NCI-H2081 treated with DMSO at 0.1 percent for 48 hours (cell line): ENCODE measurements at regions not wholly inside any gene's neighbourhood (a gene's known extent, or its start where the extent isn't known, plus 50 kb on each side); places are given as distances from the start of the nearest gene placed in this dataset.
"Not testable (repeated sequence)": the region's sequence is repeated elsewhere in the genome, so short reads cannot be mapped to it uniquely, and the experiment has no call there.

Experiments used
- DNase-seq: peaks from one replicate; lab custom pipeline; 2025; lab: John Stamatoyannopoulos, UW

DNA sequence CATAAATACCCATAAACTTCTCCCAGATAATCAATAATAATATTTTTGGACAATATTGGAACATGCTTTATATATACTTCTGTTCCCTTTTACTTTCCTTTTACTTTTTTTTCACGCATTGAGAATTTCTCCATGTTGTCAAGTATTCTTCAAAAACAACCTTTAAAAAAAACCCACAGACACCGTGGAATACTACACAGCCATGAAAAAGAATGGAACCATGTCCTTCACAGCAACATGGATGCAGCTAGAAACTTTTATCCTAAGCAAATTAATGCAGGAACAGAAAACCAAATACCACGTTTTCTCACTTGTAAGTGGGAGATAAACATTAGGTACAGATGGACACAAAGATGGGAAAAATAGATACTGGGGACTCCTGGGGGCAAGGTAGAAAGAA, 854.7 kb downstream of the TBC1D22A start:
- no peak for DNase-seq

DNA sequence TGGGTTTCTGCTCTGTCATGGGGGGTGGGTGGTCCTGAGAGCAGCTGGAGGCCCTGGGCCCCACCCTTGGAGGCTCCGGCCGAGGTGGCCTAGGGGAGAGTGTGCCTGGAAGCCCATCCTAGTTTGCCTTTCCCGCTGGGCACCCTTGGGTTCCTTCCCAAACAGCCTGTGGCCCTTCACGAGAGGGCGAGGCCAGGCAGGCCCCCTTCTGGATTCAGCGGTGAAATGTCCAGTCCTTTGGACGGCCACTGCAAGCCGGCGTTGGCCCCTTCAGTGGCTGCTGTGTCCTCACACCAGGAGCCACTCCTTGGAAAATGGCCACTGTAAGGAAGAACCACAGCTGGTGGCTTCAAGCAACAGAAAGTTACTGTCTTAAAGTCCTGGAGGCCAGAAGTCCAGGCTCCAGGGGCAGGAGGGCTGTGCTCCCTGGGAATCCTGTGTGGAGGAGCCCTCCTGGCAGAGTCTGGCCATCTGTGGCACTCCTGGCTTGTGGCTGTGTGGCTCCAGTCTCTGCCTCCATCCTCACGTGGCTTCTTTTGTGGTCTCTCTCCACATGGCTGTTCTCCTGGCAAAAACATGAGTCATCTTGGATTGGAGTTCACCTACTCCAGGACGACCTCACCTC, 854.1 kb downstream of the TBC1D22A start:
- no peak for DNase-seq

DNA sequence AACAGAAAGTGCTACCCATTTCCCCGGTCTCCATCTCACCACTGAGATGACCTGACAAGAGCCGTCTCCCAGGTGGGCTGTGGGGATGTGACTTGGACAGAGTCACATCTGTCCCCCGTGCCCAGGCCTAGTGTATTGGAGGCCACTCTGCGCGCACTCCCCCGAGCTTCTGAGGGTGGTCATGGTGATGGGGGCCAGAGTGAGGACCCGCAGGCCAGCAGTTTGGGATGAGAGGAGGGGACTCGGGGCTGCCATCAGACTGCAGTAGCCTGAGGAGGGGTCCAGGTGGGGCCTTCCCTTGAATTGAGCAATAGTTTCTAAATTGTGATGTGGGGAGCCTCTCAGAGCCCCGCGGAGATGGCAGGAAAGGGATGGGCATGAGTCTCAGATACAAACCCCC, 852.6 kb downstream of the TBC1D22A start:
- DNase-seq: no peak

DNA sequence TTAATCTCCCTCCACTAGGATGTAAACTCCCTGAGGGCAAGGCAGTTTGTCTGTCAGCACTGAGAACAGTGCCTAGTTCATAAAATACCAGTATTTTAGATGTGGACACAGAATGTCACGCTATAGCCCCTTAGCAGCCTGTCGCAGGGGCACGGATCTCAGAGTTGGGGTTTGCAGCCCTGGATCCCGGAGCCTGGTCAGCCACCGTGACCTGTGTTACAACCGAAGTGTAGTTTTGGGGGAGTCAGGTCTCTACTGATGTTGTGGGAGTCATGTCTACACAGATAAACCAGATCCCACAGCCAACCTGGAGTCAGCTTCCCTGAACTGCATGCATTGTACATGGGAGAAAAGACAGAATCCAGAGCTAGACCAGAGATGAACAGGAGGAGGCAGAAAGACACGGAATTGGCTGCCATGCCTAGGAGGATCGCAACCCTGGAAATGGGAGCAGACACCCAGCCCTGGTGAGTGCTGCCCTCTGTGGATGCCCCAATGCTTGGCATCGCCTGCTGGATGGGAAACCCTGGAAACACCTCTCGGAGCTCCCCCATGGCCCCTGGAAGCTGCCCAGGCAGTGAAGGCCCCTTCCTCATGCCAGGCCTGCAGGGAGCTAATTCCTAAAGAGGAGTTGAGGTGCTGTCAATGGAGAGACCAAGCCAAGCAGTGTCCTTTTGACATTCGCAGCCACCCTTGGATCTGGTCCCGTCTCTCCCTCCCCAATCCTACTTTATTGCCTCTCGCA, 851.3 kb downstream of the TBC1D22A start:
- DNase-seq: no peak

DNA sequence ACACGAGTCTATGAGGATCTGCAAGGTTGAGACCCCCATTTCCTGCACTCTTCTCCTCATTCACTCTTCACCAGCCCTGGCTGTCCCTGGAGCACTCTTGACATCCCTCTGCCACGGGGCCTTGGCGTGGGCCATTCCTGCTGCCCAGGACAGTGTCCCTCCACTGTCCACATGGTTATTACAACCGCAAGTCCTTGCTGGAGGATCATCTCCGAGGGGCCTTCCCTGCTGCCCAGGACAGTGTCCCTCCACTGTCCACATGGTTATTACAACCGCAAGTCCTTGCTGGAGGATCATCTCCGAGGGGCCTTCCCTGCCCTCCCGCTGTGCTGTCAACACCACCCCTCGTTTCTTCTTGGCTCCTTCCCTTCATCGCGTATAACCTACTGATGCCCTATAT, 850.7 kb downstream of the TBC1D22A start:
- not testable (repeated sequence) for DNase-seq

DNA sequence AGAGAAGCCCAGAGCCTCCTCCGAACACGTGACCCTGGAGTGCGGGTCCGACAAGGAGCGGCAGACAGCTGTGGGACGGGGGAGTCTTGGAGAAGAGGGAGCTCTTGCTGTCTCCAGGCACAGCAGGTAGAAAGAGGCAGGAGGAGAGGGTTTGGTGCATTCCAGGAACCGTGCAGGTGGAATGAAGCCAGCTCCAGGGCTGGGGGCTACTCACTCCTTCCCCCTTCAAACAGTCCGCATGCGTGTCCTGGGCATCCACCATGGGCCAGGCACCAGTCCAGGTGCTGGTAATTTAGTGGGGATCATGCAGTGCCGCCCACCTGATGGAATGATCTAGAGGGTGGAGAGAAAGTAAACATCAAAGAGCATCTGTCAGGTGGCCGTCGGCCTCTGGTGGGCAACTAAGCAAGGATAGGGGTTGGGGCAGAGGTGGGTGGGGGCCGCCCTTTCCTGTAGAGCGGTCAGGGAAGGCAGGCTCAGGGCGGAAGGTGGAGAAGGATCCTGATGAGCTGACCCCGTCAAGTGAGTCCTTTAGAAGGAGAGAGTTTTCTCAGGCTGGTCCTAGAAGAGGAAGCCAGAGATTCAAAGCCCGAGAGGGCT, 850.0 kb downstream of the TBC1D22A start:
- DNase-seq: no peak

DNA sequence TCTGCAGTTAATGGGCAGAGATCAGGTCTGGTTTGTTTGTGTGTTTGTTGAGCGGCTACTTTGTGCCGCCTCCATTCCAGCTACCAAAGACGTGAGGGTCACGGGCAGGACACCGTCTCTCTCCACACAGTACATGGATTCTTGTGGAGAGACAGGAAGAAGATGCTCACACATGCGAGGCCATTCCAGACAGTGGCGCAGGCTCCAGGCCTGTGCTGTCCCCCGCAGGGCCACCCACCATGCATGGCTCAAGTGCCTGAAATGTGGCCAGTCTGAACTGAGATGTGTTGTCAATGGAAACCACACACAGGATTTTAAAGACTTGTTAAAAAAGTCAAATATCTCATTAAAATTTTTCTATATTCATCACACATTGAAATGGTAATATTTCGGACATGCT, 848.3 kb downstream of the TBC1D22A start:
- DNase-seq: no peak

DNA sequence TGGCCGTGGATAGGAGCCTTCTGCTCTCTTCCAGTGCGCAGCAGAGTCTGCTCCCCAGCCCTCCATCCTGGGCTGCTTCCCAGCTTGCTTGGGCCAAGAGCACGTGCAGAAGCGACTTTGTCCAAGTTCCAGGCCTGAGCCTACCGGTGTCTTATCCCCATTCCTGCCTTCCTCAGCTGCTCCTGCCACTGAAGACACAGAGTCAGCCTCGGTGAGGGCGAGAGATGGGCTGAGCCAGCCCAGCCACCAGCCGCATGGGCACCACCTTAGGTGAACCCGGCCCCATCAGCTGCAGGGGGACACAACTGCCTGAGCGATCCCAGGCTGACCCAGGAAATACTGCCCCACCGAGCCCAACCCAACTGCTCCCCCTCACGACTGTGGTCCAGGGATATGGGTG, 847.8 kb downstream of the TBC1D22A start:
- DNase-seq: no peak

DNA sequence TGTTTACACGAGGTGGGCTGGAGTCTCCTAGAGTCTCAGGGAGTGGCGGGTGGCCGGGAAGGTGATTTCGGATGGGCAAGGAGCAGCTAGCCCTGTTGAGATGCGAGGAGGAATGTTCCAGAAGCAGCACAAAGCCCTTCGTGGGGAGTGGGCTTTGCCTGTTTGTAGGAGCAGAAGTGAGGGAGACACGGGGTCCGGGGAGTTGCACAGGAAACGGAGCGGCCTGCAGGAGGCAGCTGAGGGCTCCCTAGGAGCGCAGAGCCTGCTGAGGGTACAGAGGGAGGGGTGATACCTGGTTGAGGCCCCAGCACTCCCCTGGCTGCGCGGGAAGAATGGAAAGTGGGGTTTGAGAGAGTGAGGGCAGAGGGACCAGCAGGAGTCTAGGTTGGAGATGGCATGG, 847.2 kb downstream of the TBC1D22A start:
- no peak for DNase-seq

DNA sequence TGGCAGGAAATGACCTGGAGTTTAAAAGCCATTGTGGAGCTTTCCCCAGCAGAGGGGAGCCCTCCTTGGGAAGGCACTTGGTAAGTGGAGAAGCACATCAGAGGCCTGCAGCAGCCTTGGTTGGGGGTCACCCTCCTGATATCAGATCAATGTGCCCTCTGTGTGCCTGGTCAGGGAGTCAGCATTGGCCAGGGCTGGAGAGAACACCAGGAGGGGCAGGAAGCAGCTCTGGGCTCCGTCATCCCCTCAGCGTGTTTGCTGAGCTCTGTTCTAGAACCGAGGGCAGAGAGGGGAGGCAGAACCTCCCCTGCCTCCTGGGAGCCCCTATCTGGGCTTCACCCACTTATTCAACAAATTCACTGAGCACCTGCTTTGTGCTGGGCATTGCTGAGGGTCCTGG, 846.0 kb downstream of the TBC1D22A start:
- DNase-seq: no peak

DNA sequence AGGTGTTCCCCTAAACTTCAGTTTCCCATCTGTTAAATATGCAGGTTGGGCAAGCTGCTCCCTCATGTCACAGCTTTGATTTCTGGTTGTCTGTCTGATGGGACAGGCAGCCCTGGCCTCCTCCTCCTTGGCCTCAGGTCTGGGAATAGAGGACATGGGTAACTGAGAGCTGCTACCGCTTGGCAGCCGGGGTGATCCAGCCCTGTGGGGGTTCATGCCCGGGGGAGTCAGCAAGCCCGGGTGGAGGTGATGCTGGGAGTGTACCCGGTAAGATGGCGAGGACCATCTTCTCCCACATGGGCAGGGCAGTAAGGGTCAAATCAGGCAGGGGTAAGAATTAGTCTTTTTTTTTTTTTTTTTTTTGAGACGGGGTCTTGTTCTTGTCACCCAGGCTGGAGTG, 845.0 kb downstream of the TBC1D22A start:
- no peak for DNase-seq

DNA sequence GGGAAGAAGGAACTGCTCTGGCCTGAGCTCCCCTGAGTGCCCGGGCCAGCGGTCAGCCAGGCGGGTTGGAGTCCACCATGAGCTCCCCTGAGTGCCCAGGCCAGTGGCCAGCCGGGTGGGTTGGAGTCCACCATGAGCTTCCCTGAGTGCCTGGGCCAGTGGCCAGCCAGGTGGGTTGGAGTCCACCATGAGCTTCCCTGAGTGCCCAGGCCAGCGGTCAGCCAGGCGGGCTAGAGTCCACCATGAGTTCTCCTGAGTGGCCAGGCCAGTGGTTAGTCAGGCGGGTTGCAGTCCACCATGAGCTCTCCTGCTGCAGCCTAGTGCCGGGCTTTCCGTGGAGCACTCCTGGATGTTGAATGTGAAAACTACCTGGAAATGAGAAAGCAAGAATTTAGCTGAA, 844.0 kb downstream of the TBC1D22A start:
- no peak for DNase-seq

DNA sequence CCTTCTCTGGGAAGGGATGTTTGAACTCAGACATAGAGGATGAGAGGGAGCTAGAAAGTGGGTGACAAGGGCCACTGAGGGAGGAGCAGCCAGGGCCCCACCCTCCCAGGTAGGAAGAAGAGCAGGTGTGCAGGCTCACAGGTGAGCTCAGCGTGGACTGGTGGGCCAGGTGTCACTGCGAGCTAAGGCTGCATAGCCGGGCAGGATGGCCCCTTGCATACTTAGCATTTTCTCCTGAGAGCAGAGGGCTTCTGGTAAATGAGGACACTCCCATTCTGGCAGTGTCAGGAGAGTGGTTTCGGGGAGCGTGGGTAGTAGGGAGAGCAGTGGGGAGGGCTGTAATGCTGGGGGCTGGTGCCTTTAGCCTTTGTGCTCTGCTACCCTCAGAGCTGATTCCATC, 843.4 kb downstream of the TBC1D22A start:
- DNase-seq: no peak

DNA sequence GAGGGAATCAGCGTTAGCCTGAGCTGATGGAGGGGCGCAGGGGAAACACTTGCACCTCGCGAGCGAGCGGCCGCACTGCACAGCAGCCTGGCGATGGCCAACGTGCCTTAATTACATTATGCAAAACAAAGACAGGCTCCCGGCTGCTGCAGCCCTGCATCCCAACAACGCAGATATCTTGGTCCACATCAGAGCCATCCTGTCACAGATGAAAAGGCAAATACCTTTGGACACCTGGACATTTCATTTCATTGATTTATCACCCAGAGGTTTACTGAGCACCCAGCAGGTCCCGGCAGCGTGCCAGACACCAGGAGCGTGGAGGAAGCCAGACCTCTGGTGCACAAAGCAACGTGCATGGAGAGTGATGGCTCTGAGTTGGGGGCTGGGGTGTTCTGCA, 843.0 kb downstream of the TBC1D22A start:
- DNase-seq: no peak

DNA sequence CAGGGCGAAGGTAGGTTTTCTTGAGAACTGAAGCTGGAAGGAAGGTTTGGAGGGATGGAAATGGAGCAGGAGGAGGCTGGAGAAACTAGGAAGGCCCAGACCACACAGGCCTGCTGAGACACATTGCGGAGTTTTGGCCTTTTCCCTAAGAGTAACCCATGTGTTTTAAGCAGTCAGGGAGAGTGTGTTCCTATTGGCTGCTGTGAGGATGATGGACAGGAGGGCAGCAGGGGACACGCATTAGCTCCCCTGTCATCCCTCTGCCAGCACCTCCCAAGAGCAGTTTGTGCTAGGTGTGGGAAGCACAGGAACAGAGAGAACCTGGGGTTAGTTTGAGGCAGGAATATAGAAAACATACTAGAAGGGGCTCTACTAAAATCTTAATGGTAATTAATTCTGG, 842.1 kb downstream of the TBC1D22A start:
- DNase-seq: no peak

DNA sequence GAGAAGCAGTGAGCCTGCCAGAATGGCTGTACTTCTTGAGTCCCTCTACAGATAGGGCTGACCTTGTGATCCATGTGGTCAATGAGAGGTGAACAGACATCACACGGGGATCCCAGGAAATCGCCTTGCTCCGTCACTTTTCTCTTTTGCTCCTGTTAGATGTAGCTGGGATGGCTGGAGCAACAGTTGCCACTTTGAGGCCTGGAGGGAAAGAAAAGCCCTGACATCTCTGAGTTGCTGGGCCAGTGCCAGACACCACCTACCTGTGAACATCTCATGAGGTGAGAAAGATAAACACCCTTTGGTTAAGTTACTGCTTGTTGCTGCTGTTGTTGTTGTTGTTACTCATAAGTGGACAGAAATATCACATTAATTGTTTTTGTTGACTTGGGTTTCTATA, 840.3 kb downstream of the TBC1D22A start:
- no peak for DNase-seq

DNA sequence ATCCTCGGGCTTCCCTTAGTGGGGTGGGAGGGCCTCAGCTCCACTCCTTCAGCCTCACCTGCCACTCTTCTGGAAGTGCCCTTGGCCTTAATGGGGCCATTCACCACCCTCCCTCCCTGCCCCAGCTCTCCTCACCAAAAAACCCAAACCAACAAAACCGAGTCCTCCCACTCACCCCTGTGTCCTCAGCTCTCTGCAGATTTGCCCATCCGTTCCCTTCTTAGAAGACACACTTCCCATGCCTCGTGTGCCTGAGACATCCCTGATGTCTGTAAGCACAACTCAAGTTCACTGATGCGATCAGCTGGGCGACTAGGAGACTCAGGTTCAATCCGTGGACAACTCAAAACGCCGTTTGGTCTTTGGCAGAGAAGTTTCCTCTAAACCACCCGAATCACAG, 839.2 kb downstream of the TBC1D22A start:
- DNase-seq: no peak

DNA sequence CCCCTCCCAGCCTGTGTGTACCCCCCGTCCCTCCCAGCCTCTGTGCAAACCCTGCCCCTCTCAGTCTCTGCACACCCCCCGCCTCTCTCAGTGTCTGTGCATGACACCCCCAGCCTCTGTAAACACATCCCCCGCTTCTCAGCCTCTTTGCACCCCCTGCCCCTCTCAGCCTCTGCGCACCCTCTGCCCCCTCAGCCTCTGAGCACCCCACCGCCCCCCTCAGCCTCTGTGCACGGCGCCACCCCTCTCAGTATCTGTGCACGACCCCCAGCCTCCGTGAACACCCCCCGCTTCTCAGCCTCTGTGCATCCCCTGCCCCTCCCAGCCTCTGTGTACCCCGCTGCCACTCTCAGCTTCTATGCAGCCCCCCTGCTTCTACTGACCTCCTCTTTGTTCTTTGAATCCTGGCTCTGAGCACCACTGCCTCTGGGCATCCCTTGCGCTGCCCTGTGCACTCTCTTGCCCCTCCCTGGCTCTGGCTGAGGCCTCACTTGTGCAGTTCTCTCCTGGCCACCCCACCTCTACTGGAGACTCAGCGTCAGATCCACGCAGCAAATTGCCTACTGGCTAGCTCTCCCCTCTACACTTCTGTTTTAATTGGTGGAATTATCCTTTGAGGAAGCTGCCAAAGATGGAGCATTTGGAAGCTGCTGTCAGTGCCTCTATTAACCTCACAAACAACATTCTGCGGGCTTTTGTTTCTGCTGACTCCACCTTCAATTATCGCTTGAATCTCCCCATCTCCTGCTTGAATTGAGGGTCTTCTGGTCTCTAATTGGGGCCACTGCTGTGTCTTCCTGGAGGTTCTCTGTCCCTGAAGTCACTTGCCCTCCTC, 838.6 kb downstream of the TBC1D22A start:
- DNase-seq: no peak

DNA sequence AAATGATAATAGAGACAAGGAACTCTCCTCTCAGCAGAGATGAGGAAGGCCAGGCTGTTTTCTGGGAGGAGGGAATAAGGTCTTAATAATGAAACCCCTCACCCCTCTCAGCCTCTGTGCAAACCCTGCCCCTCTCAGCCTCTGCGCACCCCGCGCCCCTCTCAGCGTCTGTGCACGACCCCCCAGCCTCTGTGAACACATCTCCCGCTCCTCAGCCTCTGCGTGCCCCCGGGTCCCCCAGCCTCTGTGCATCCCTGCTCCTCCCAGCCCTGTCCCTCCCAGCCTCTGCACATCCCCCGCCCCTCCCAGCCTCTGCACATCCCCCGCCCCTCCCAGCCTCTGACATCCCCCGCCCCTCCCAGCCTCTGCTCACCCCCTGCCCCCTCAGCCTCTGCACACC, 837.8 kb downstream of the TBC1D22A start:
- DNase-seq: no peak

DNA sequence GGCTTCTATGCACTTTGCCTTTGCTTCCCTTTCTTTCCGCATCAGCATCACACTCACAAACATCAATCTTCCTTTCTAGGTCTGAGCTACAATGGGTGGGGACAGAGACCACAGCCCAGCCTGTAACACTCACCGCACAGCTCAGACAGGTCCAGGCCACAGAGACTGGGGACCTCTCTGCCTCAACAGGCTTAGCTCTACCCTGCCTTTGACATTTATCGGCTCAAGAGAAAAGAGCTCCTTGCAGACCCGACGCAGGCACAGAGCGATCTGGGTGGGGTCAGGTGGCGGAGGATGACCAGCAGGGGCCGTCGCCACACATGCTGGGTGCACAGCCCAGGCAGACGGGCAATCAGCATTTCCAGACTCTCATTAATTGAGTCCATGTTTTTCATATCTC, 837.3 kb downstream of the TBC1D22A start:
- DNase-seq: no peak

DNA sequence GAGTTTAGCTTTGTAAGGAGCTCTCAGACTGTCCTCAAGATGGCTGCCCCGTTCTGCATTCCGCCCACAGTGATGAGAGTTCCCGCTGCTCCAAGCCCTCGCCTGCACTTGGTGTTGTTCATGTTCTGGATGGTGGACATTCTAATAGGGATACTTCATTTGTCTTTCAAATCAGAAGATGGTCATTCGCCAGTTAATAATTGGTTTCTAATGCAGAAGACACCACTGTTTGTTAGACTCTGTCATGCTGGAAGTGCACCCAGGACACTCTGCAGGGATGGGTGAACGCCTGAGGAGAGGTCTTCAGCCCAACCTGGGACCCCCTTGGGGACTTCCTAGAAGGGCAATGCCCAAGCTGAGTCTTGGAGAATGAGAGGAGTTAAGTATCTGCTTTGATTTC, 836.4 kb downstream of the TBC1D22A start:
- no peak for DNase-seq

DNA sequence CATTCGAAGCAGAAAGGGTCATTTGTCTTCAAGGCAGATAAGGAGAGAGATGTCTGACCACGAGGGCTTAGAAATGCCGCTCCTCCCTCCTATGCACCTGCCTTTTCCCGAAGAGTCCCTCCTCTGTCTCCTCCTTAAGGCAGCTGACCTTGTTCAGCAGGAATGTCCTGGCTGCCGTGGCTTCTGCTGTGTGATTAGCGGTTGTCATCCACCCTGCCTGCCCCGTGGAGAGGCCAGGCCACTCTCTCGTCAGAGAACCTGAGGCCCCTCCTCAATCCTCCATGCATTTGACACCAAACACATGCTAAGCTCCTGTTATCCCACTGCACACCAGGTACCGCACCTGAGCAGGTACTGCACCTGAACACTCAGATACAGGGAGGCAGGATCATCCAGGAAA, 834.6 kb downstream of the TBC1D22A start:
- no peak for DNase-seq

DNA sequence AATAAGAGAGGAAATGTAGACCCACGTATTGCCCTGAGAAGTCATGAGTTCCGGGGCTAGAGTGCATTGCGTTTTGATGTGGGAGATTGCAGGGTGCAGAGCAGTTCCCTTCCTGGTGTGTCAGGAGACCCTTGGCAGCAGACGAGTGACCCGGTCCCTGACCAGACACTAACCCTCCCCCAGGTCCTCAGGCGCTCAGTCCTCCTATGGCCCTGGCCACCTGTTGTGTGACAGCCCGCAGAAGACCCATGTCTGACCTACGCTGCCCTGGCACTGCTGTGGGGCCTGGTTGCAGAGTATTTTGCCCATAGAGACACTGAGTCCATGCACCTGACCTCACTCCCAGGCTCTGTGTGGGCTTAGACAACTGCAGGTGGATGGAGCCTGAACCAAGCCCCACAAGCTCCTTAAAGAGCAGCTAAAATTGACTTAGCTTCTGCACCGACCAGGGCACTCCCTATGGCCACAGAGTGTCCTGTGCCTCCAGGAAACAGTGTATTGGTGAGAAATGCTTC, 833.8 kb downstream of the TBC1D22A start:
- DNase-seq: no peak
